Hepatocyte (in vitro differentiated cells): ENCODE measurements at regions not wholly inside any gene's neighbourhood (a gene's known extent, or its start where the extent isn't known, plus 50 kb on each side); places are given as distances from the start of the nearest gene placed in this dataset.

Experiments used
- CTCF ChIP-seq: fragments of 200-600 bp; sonication (generic); IDR thresholded peaks from 2 replicates; pipeline ENCODE4 v1.5.1; 2016; ENCODE audit warnings: antibody characterized with exemption, mild to moderate bottlenecking; ENCODE audit not compliant: poor library complexity
- EZH2phosphoT487 ChIP-seq: fragments of 200-600 bp; sonication (generic); IDR thresholded peaks from one replicate; pipeline ENCODE4 v1.6.1; 2018; ENCODE audit warnings: antibody characterized with exemption, mild to moderate bottlenecking, low read depth, moderate library complexity; ENCODE audit not compliant: unreplicated experiment, severe bottlenecking

- TF ChIP-seq CTCF (no peak), EZH2phosphoT487 (no peak)
Observed at GRCh38 chr18:61690418-61691138, 202.2 kb downstream of the RNF152 start.
